ENCODE measurements at regions not wholly inside any gene's neighbourhood (a gene's known extent, or its start where the extent isn't known, plus 50 kb on each side); places are given as distances from the start of the nearest gene placed in this dataset.

DNA sequence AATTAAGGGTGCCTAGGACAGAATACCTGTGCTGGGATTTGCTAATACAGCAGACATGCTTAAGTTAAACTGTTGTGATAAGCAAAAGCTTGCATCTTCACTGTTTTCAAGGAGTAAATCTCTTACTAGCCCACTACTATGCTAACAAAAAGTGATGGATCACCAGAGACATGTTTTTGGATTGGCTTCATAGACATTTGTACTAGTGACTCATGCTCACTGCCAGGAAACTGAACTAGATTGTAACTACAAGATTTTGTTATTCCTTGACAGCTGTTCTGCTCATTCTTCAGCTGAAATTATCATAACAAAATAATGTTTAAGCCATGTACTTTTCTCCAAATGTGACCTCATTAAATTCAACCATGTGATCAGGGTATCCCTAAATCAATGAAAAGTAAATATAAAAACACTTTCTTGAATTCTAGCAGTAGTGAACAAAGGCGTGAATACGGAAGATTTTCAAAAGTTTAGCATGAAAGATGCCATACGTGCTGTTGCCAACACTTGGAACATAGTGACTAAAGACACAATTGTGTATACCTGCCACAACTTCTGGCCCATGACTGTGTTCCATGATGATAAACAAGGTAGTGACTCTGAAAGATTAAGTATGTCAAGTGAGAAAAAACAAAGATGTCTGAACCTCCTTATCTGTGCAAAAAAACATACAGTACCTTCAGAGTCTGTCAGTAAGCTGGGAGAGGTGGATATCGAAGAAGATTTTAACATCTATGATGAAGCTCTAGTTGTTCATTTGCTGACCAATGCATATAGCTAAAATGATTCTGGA is 154.0 kb downstream of the BTC start:
- Histone ChIP-seq H3K27ac (ENCODE audit: low read depth, low read length) (no peak overlapping the region), H4K20me1 (ENCODE audit: control insufficient read depth, insufficient read depth, low read depth, low read length) (no peaks in the 10 kb centered on the region), H3K79me2 (ENCODE audit: control insufficient read depth, low read length) (no peaks in the 10 kb centered on the region), H3F3A (ENCODE audit: control insufficient read depth, insufficient read depth) (no peaks in the 10 kb centered on the region), H3K27me3 (ENCODE audit: control insufficient read depth, low read length) (peaks cover 4% of the 10 kb centered on the region; the same call in 1 of the 2 replicates), H3K9me2 (replicated peaks; ENCODE audit: control insufficient read depth, low read length) (no peaks in the 10 kb centered on the region), H3K36me3 (ENCODE audit: control insufficient read depth, low read length) (no peaks in the 10 kb centered on the region), H3K4me2 (ENCODE audit: low read length) (no peak overlapping the region), H3K4me1 (ENCODE audit: control insufficient read depth, low read length) (no peaks in the 10 kb centered on the region), H3K9me3 (ENCODE audit: control insufficient read depth, insufficient read depth, low read length) (no peaks in the 10 kb centered on the region), H3K4me3 (ENCODE audit: low read length) (no peak overlapping the region)
- TF ChIP-seq, protein P1, sequence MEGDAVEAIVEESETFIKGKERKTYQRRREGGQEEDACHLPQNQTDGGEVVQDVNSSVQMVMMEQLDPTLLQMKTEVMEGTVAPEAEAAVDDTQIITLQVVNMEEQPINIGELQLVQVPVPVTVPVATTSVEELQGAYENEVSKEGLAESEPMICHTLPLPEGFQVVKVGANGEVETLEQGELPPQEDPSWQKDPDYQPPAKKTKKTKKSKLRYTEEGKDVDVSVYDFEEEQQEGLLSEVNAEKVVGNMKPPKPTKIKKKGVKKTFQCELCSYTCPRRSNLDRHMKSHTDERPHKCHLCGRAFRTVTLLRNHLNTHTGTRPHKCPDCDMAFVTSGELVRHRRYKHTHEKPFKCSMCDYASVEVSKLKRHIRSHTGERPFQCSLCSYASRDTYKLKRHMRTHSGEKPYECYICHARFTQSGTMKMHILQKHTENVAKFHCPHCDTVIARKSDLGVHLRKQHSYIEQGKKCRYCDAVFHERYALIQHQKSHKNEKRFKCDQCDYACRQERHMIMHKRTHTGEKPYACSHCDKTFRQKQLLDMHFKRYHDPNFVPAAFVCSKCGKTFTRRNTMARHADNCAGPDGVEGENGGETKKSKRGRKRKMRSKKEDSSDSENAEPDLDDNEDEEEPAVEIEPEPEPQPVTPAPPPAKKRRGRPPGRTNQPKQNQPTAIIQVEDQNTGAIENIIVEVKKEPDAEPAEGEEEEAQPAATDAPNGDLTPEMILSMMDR (IDR thresholded peaks at IDR 0.05; ENCODE audit: low read depth, low read length, poor library complexity, severe bottlenecking) = no peak
- TF ChIP-seq EZH2phosphoT487 (IDR thresholded peaks at IDR 0.05; ENCODE audit: borderline replicate concordance, low read length) = no peak

DNA sequence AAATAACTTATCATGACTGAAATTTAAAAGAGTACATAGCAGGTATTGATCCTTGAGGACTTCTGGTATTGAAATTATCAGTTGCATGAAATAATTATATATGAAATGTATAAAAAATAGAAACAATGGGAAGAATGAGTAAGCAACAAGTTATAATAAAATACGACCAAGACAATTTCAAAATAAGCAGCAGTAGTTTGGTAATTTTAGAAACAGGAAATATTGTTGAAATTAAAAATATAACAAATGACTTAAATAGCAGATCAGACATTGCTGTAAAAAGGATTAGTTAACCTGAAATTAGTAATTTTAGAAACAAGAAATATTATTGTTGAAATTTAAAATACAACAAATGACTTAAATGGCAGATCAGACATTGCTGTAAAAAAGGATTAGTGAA is 152.3 kb downstream of the BTC start:
- Histone ChIP-seq H3K36me3 (ENCODE audit: control insufficient read depth, low read length) (no peaks in the 10 kb centered on the region), H3K27ac (ENCODE audit: low read depth, low read length) (no peak overlapping the region), H3F3A (ENCODE audit: control insufficient read depth, insufficient read depth) (no peaks in the 10 kb centered on the region), H4K20me1 (ENCODE audit: control insufficient read depth, insufficient read depth, low read depth, low read length) (no peaks in the 10 kb centered on the region), H3K9me3 (ENCODE audit: control insufficient read depth, insufficient read depth, low read length) (no peaks in the 10 kb centered on the region), H3K79me2 (ENCODE audit: control insufficient read depth, low read length) (no peaks in the 10 kb centered on the region), H3K4me3 (ENCODE audit: low read length) (no peak overlapping the region), H3K9me2 (replicated peaks; ENCODE audit: control insufficient read depth, low read length) (no peaks in the 10 kb centered on the region), H3K4me2 (ENCODE audit: low read length) (no peak overlapping the region), H3K4me1 (ENCODE audit: control insufficient read depth, low read length) (no peaks in the 10 kb centered on the region), H3K27me3 (ENCODE audit: control insufficient read depth, low read length) (peaks cover 4% of the 10 kb centered on the region; the same call in 1 of the 2 replicates)
- TF ChIP-seq, protein P1 (IDR thresholded peaks at IDR 0.05; ENCODE audit: low read depth, low read length, poor library complexity, severe bottlenecking) = no peak
- no peak for TF ChIP-seq EZH2phosphoT487 (IDR thresholded peaks at IDR 0.05; ENCODE audit: borderline replicate concordance, low read length)

DNA sequence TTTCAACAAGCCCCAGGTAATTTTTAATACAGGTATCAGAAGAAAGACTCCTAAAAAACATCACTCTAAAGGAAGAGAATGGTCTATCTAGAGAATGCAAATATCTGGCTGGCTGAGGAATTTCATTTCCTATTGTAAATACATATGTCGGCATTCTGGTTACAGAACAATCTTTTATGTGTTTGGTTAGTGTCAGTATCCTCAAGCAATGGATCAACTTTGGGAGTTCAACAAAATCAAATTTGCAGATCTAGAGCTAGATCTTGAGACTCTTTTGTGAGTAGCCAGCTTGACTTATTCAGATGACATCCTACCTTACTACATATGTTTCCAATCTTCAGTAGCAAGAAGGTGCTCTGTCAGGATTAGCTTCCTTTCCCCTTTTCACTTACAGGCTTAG is 145.1 kb downstream of the BTC start:
- Histone ChIP-seq H3K4me2 (ENCODE audit: low read length) (no peak overlapping the region), H3K9me2 (replicated peaks; ENCODE audit: control insufficient read depth, low read length) (no peaks in the 10 kb centered on the region), H3K79me2 (ENCODE audit: control insufficient read depth, low read length) (no peaks in the 10 kb centered on the region), H3K4me3 (ENCODE audit: low read length) (no peak overlapping the region), H3K9me3 (ENCODE audit: control insufficient read depth, insufficient read depth, low read length) (no peaks in the 10 kb centered on the region), H3K4me1 (ENCODE audit: control insufficient read depth, low read length) (no peaks in the 10 kb centered on the region), H3K27ac (ENCODE audit: low read depth, low read length) (no peak overlapping the region), H3K27me3 (ENCODE audit: control insufficient read depth, low read length) (no peaks in the 10 kb centered on the region), H3K36me3 (ENCODE audit: control insufficient read depth, low read length) (no peaks in the 10 kb centered on the region), H3F3A (ENCODE audit: control insufficient read depth, insufficient read depth) (no peaks in the 10 kb centered on the region), H4K20me1 (ENCODE audit: control insufficient read depth, insufficient read depth, low read depth, low read length) (no peaks in the 10 kb centered on the region)
- no peak for TF ChIP-seq EZH2phosphoT487 (IDR thresholded peaks at IDR 0.05; ENCODE audit: borderline replicate concordance, low read length)
- TF ChIP-seq, protein P1 (IDR thresholded peaks at IDR 0.05; ENCODE audit: low read depth, low read length, poor library complexity, severe bottlenecking) = no peak
